SK-N-MC (cell line): ENCODE measurements at regions not wholly inside any gene's neighbourhood (a gene's known extent, or its start where the extent isn't known, plus 50 kb on each side); places are given as distances from the start of the nearest gene placed in this dataset.

ENCODE experiments used
- DNase-seq: peaks from one replicate; pipeline ENCODE4 v3.0.0-alpha.2; 2011; ENCODE audit warnings: low read depth, low spot score
- H3K27ac ChIP-seq: fragments of 200-600 bp; sonication (generic); 2 replicates; pipeline ENCODE4 v1.5.1; 2016; ENCODE audit warnings: mixed run types
- H3K36me3 ChIP-seq: fragments of 200-600 bp; sonication (generic); 2 replicates; pipeline ENCODE4 v1.6.1; 2017; ENCODE audit warnings: antibody characterized with exemption, low read length, mixed read lengths; ENCODE audit not compliant: insufficient read depth
- H3K4me3 ChIP-seq: fragments of 200-600 bp; sonication (generic); 2 replicates; pipeline ENCODE4 v1.5.1; 2016
- H3K9ac ChIP-seq: fragments of 200-600 bp; sonication (generic); 2 replicates; pipeline ENCODE4 v1.8.0; 2017; ENCODE audit warnings: mixed run types, mixed read lengths; ENCODE audit not compliant: insufficient read length
- H3K9me3 ChIP-seq: fragments of 200-600 bp; sonication (generic); 2 replicates; pipeline ENCODE4 v1.6.1; 2017; ENCODE audit warnings: low read depth, mild to moderate bottlenecking, antibody characterized with exemption, low read length, moderate library complexity, mixed read lengths
- EZH2 ChIP-seq: fragments of 200-600 bp; sonication (generic); IDR thresholded peaks from one replicate; pipeline ENCODE4 v1.6.1; 2017; ENCODE audit warnings: antibody characterized with exemption
- FOXP2 ChIP-seq: optimal IDR thresholded peaks from 2 replicates; pipeline ENCODE3; 2011; ENCODE audit warnings: mild to moderate bottlenecking, moderate library complexity; ENCODE audit not compliant: insufficient read depth; ENCODE audit errors: extremely low read length, control extremely low read depth
- POLR2AphosphoS5 ChIP-seq: IDR thresholded peaks from 2 replicates; pipeline ENCODE4 v1.6.1; 2012; ENCODE audit warnings: mild to moderate bottlenecking, low read depth, low read length, borderline replicate concordance

GRCh38 chr5:121668635-121669034 lies 183.0 kb upstream of the FTMT start:
- Histone ChIP-seq H3K36me3 (no peaks in the 10 kb centered on the region), H3K27ac (no peak overlapping the region), H3K9me3 (no peaks in the 10 kb centered on the region), H3K4me3 (no peak overlapping the region), H3K9ac (no peak overlapping the region)
- TF ChIP-seq FOXP2 (no peak), POLR2AphosphoS5 (no peak), EZH2 (no peak)
- no peak for DNase-seq

GRCh38 chr5:121671624-121672023 lies 180.1 kb upstream of the FTMT start:
- no peak overlapping the region for H3K4me3 ChIP-seq
- H3K27ac ChIP-seq: no peak overlapping the region
- H3K36me3 ChIP-seq: no peaks in the 10 kb centered on the region
- TF ChIP-seq EZH2: no peak
- no peak for TF ChIP-seq POLR2AphosphoS5
- TF ChIP-seq FOXP2: no peak
- no peak overlapping the region for H3K9ac ChIP-seq
- H3K9me3 ChIP-seq: no peaks in the 10 kb centered on the region
- DNase-seq: no peak

GRCh38 chr5:121675924-121676323 lies 175.8 kb upstream of the FTMT start:
- Histone ChIP-seq H3K9me3 (no peaks in the 10 kb centered on the region), H3K36me3 (no peaks in the 10 kb centered on the region), H3K4me3 (no peak overlapping the region), H3K27ac (no peak overlapping the region), H3K9ac (no peak overlapping the region)
- no peak for DNase-seq
- TF ChIP-seq FOXP2: no peak
- TF ChIP-seq POLR2AphosphoS5: no peak
- no peak for TF ChIP-seq EZH2

GRCh38 chr5:121681229-121681855 lies 170.3 kb upstream of the FTMT start:
- H3K9ac ChIP-seq: no peak overlapping the region
- TF ChIP-seq EZH2: no peak
- no peak for TF ChIP-seq FOXP2
- TF ChIP-seq POLR2AphosphoS5: no peak
- H3K27ac ChIP-seq: no peak overlapping the region
- DNase-seq: no peak
- no peak overlapping the region for H3K4me3 ChIP-seq
- no peaks in the 10 kb centered on the region for H3K36me3 ChIP-seq
- no peaks in the 10 kb centered on the region for H3K9me3 ChIP-seq

- DNase-seq: no peak
- no peak overlapping the region for H3K4me3 ChIP-seq
- H3K36me3 ChIP-seq: no peaks in the 10 kb centered on the region
- no peak overlapping the region for H3K27ac ChIP-seq
- no peak overlapping the region for H3K9ac ChIP-seq
- no peaks in the 10 kb centered on the region for H3K9me3 ChIP-seq
- TF ChIP-seq FOXP2: no peak
- no peak for TF ChIP-seq POLR2AphosphoS5
- TF ChIP-seq EZH2: no peak
Measured at GRCh38 chr5:121688126-121688525, 163.6 kb upstream of the FTMT start.

- Histone ChIP-seq H3K4me3 (no peak overlapping the region), H3K9ac (no peak overlapping the region), H3K27ac (no peak overlapping the region), H3K9me3 (no peaks in the 10 kb centered on the region), H3K36me3 (no peaks in the 10 kb centered on the region)
- TF ChIP-seq FOXP2 (no peak), POLR2AphosphoS5 (no peak), EZH2 (no peak)
- DNase-seq: no peak
Measured at GRCh38 chr5:121688781-121689180, 162.9 kb upstream of the FTMT start.

GRCh38 chr5:121691478-121691877 lies 160.2 kb upstream of the FTMT start:
- Histone ChIP-seq H3K9ac (no peak overlapping the region), H3K9me3 (no peaks in the 10 kb centered on the region), H3K27ac (no peak overlapping the region), H3K36me3 (no peaks in the 10 kb centered on the region), H3K4me3 (no peak overlapping the region)
- TF ChIP-seq POLR2AphosphoS5 (no peak), FOXP2 (no peak), EZH2 (no peak)
- no peak for DNase-seq

GRCh38 chr5:121692158-121692557 lies 159.5 kb upstream of the FTMT start:
- no peak overlapping the region for H3K9ac ChIP-seq
- H3K4me3 ChIP-seq: no peak overlapping the region
- no peak for DNase-seq
- H3K27ac ChIP-seq: no peak overlapping the region
- no peak for TF ChIP-seq EZH2
- no peaks in the 10 kb centered on the region for H3K36me3 ChIP-seq
- no peaks in the 10 kb centered on the region for H3K9me3 ChIP-seq

GRCh38 chr5:121693864-121694263 lies 157.8 kb upstream of the FTMT start:
- no peaks in the 10 kb centered on the region for H3K9me3 ChIP-seq
- H3K9ac ChIP-seq: no peak overlapping the region
- TF ChIP-seq EZH2 (no peak), FOXP2 (no peak), POLR2AphosphoS5 (no peak)
- no peak overlapping the region for H3K4me3 ChIP-seq
- DNase-seq: no peak
- no peak overlapping the region for H3K27ac ChIP-seq
- no peaks in the 10 kb centered on the region for H3K36me3 ChIP-seq
